ENCODE measurements at regions not wholly inside any gene's neighbourhood (a gene's known extent, or its start where the extent isn't known, plus 50 kb on each side); places are given as distances from the start of the nearest gene placed in this dataset.
"Not testable (repeated sequence)": the region's sequence is repeated elsewhere in the genome, so short reads cannot be mapped to it uniquely, and the experiment has no call there.

DNA sequence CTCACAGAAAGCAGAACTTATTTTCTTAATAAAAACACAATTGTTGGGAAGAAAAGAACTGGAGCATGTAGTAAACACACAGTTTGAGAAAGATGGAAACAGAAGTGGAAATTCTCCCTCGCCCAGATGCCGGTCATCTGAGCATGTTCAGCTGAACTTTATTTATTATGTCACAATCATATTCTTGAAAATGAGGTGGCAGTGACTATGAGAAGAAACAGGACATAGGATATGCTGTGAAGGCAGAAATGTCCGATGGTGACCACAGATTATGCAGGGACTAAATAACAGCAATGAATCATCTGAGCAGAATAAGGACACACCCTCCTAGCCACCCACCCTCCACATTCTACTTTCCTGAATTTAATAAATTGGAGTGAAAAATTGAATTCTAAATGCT is 425.3 kb upstream of the NOX3 start:
- no peaks in the 10 kb centered on the region for H3K4me1 ChIP-seq (ENCODE audit: low read length)
- no peak overlapping the region for H3K9ac ChIP-seq (ENCODE audit: low read length)
- H4K20me1 ChIP-seq (ENCODE audit: insufficient read depth, low read length), result no peaks in the 10 kb centered on the region
- H2AFZ ChIP-seq (ENCODE audit: low read depth, low read length), result no peak overlapping the region
- no peaks in the 10 kb centered on the region for H3K9me3 ChIP-seq (ENCODE audit: insufficient read depth, low read length)
- no peaks in the 10 kb centered on the region for H3K27me3 ChIP-seq (ENCODE audit: low read depth, low read length)
- H3K4me2 ChIP-seq (ENCODE audit: low read length), result no peak overlapping the region
- H3K79me2 ChIP-seq (ENCODE audit: low read length), result no peaks in the 10 kb centered on the region
- H3K36me3 ChIP-seq (replicated peaks; ENCODE audit: low read depth, low read length), result no peaks in the 10 kb centered on the region
- no peak overlapping the region for H3K27ac ChIP-seq (ENCODE audit: low read length)
- TF ChIP-seq EZH2phosphoT487 (IDR thresholded peaks at IDR 0.05; ENCODE audit: low read depth) (no peak), CTCF (IDR thresholded peaks at IDR 0.05; ENCODE audit: low read depth, low read length) (no peak)
- no peak overlapping the region for H3K4me3 ChIP-seq (ENCODE audit: low read length)

DNA sequence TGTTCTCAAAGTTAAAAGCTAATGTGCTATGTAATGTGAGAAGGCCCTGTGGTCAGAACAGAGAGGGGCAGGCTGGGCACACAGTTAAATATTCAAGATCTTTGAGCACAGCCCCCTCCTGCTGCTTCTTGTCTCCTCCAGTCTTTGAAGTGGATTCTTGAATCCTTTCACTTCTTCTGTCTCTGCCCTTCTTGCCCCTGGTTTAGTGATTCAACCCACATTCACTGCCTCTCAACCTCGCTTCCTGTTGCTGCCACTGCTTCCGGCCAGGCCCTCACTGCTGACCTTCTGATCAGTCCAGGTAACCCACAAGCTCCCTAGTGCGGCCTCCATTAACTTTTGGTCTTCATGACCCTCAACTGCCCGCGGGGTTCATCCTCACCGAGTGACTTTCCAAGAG is 417.3 kb upstream of the NOX3 start:
- Histone ChIP-seq H3K9me3 (ENCODE audit: insufficient read depth, low read length) (no peaks in the 10 kb centered on the region), H3K4me2 (ENCODE audit: low read length) (no peak overlapping the region), H3K4me1 (ENCODE audit: low read length) (no peaks in the 10 kb centered on the region), H3K9ac (ENCODE audit: low read length) (no peak overlapping the region), H3K36me3 (replicated peaks; ENCODE audit: low read depth, low read length) (no peaks in the 10 kb centered on the region), H3K27ac (ENCODE audit: low read length) (no peak overlapping the region), H3K4me3 (ENCODE audit: low read length) (no peak overlapping the region), H3K27me3 (ENCODE audit: low read depth, low read length) (no peaks in the 10 kb centered on the region), H2AFZ (ENCODE audit: low read depth, low read length) (no peak overlapping the region), H4K20me1 (ENCODE audit: insufficient read depth, low read length) (no peaks in the 10 kb centered on the region), H3K79me2 (ENCODE audit: low read length) (no peaks in the 10 kb centered on the region)
- TF ChIP-seq EZH2phosphoT487 (IDR thresholded peaks at IDR 0.05; ENCODE audit: low read depth) (no peak), CTCF (IDR thresholded peaks at IDR 0.05; ENCODE audit: low read depth, low read length) (no peak)

DNA sequence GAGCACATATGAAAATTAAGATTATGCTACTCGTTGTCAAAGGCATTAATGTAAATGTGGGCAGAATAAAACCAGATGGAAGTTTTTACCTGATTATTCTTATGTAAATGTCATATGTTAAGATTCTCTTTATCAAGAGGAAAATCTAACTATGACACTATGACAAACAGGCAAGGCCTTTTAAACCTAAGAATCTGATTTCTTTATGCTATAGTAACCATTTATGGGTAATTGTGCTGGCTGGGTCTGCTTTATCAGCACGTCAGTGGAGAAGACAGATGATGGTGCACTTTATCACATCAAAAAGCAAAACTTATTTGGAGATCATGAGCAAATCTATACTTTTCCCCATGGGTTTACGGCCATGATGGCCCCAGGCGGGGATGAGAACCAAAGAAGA is 412.0 kb upstream of the NOX3 start:
- no peak overlapping the region for H2AFZ ChIP-seq (ENCODE audit: low read depth, low read length)
- H3K9ac ChIP-seq (ENCODE audit: low read length), result no peak overlapping the region
- no peaks in the 10 kb centered on the region for H4K20me1 ChIP-seq (ENCODE audit: insufficient read depth, low read length)
- H3K27ac ChIP-seq (ENCODE audit: low read length), result no peak overlapping the region
- H3K4me2 ChIP-seq (ENCODE audit: low read length), result no peak overlapping the region
- H3K4me1 ChIP-seq (ENCODE audit: low read length), result no peaks in the 10 kb centered on the region
- H3K9me3 ChIP-seq (ENCODE audit: insufficient read depth, low read length), result no peaks in the 10 kb centered on the region
- no peaks in the 10 kb centered on the region for H3K27me3 ChIP-seq (ENCODE audit: low read depth, low read length)
- H3K4me3 ChIP-seq (ENCODE audit: low read length), result no peak overlapping the region
- no peaks in the 10 kb centered on the region for H3K79me2 ChIP-seq (ENCODE audit: low read length)
- TF ChIP-seq EZH2phosphoT487 (IDR thresholded peaks at IDR 0.05; ENCODE audit: low read depth) (no peak), CTCF (IDR thresholded peaks at IDR 0.05; ENCODE audit: low read depth, low read length) (no peak)
- no peaks in the 10 kb centered on the region for H3K36me3 ChIP-seq (replicated peaks; ENCODE audit: low read depth, low read length)

GRCh38 chr6:155866676-155867390 is 411.2 kb upstream of the NOX3 start:
- not testable (repeated sequence) for H3K9me3 ChIP-seq (ENCODE audit: insufficient read depth, low read length); H3K4me1 ChIP-seq (ENCODE audit: low read length); H3K36me3 ChIP-seq (replicated peaks; ENCODE audit: low read depth, low read length); H3K9ac ChIP-seq (ENCODE audit: low read length); H3K27ac ChIP-seq (ENCODE audit: low read length); H4K20me1 ChIP-seq (ENCODE audit: insufficient read depth, low read length); H3K4me3 ChIP-seq (ENCODE audit: low read length); H3K27me3 ChIP-seq (ENCODE audit: low read depth, low read length); H2AFZ ChIP-seq (ENCODE audit: low read depth, low read length); H3K79me2 ChIP-seq (ENCODE audit: low read length); H3K4me2 ChIP-seq (ENCODE audit: low read length)
